GM10266 (cell line): ENCODE measurements at regions not wholly inside any gene's neighbourhood (a gene's known extent, or its start where the extent isn't known, plus 50 kb on each side); places are given as distances from the start of the nearest gene placed in this dataset.

Experiments used
- DNase-seq: peaks from one replicate; pipeline ENCODE4 v3.0.0; 2012; ENCODE audit errors: extremely low spot score
- TF ChIP-seq, protein P1 (sequence below): IDR thresholded peaks from 2 replicates; pipeline ENCODE4 v1.5.1; 2012; ENCODE audit warnings: mild to moderate bottlenecking, low read depth; ENCODE audit not compliant: control insufficient read depth, insufficient read depth; ENCODE audit errors: missing control alignments

DNA sequence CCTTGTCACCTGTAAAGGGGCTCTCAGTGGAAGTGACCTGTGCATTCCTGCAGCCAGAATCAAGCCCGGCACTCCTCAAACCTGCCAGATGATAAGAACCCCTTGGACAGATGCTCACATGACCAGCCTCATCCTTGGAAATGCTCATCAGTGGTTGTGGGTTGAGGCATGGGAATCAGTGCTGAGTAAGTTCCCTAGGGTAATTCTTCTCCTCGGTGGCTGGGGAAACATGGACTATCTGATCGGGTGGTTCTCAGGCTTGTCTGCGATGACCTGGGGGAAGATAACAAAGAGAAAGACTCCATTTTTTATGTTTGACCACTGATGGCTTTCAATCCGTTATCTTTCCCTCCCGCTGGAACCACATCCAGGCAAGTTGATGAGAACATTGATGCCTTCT lies 84.0 kb downstream of the SPP2 start:
- TF ChIP-seq, protein P1, sequence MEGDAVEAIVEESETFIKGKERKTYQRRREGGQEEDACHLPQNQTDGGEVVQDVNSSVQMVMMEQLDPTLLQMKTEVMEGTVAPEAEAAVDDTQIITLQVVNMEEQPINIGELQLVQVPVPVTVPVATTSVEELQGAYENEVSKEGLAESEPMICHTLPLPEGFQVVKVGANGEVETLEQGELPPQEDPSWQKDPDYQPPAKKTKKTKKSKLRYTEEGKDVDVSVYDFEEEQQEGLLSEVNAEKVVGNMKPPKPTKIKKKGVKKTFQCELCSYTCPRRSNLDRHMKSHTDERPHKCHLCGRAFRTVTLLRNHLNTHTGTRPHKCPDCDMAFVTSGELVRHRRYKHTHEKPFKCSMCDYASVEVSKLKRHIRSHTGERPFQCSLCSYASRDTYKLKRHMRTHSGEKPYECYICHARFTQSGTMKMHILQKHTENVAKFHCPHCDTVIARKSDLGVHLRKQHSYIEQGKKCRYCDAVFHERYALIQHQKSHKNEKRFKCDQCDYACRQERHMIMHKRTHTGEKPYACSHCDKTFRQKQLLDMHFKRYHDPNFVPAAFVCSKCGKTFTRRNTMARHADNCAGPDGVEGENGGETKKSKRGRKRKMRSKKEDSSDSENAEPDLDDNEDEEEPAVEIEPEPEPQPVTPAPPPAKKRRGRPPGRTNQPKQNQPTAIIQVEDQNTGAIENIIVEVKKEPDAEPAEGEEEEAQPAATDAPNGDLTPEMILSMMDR: no peak
- DNase-seq: no peak

DNA sequence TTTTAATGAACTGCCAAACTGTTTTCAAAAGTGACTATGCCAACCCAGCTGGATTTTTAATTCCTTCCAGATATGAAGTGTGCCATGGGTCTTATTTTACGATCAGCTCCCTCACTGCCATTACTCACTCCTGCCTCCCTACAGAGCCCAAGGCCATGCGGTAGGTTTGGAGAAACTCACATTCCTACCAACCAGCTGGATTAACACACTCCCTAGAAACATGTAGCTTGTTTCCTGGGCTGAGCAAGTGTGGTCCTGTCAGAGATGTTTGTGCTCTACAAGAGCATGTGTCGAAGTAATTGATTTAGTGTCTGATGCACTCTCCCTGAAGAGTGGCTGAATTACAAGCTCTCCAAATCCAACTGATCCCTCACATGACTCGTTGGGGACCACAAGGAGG lies 82.5 kb downstream of the SPP2 start:
- DNase-seq: no peak
- TF ChIP-seq, protein P1: no peak

DNA sequence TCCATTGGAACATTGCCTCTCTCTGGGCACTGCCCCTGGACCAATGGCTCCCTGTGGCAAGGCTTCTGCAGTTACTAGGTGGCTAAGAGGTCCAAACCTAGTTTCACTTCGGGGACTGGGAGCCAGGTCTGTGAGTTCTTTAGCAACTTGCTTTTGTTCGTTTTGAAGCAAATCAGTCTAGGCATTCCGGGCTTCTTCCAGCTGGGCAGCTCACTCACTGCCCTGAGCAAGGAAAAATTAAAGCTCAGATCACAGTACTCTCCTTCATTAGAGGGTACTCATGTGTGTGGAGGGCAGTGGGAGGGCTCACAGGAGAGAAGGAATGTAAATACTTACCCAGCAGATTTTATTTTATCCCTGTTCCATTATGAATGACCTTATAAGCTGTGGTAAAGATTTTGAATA lies 80.3 kb downstream of the SPP2 start:
- DNase-seq: no peak
- TF ChIP-seq, protein P1: no peak

DNA sequence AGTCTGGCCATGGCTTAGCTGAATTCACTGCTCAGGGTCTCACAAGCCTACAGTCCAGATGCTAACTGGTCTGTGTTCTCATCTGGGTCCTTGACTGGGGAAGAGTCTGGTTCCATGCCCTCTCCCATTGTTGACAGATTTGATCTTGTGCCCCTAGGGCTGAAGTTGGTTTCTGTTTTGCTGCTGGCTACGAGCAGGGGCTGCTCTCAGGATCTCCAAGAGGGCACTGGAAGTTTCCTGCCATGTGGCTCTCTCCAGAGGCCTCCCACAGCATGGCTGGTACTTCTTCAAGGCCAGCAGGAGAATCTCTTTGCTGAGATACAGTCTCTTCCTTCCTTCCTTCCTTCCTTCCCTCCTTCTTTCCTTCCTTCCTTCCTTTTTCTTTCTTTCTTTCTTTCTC lies 78.1 kb downstream of the SPP2 start:
- TF ChIP-seq, protein P1: no peak
- DNase-seq: no peak
